Adrenal gland (tissue), 5 donors: ENCODE measurements at regions not wholly inside any gene's neighbourhood (a gene's known extent, or its start where the extent isn't known, plus 50 kb on each side); places are given as distances from the start of the nearest gene placed in this dataset.

ENCODE experiments used
- CTCF ChIP-seq, 6 experiments: fragments of 450-650 bp in 4 of 6; fragments of 200-600 bp in 2 of 6; sonication (generic) in 1 of 6; IDR thresholded peaks; 1 replicate in 5 of 6; 2 replicates in 1 of 6; pipeline versions ENCODE4 v1.5.1 to v1.8.0; 2016 to 2021; ENCODE audit warnings: antibody characterized with exemption in 6 of 6, mild to moderate bottlenecking in 2 of 6, moderate library complexity in 1 of 6
- POLR2A ChIP-seq, 2 donors: fragments of 450-650 bp; IDR thresholded peaks; one replicate each; pipeline ENCODE4 v1.6.1; 2017; ENCODE audit warnings: antibody characterized with exemption in 2 of 2, mild to moderate bottlenecking in 2 of 2, moderate library complexity in 1 of 2
- donor health status: DM: no; HTN: no; CAD: no.

DNA sequence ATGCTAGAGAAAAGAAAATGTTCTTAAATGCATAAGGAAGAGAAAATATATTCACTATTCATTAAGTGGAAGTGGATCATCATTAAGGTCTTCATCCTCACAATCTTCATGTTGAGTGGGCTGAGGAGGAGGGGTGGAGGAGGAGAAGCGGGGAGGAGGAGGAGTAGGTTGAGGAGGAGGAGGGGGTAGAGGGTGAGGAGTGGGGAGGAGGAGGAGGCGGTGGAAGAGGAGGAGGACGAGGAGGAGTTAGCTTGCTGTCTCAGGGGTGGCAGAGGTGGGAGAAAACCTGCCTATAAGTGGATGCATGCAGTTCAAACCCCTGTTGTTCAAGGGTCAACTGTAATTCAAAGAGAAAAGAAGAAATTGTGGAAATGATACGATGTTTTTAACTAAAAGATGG lies 71.6 kb downstream of the MYEOV start:
- TF ChIP-seq CTCF (IDR thresholded peaks at IDR 0.05) = no peak
- no peak for TF ChIP-seq POLR2A (IDR thresholded peaks at IDR 0.05)
